H9 (cell line): ENCODE measurements at regions not wholly inside any gene's neighbourhood (a gene's known extent, or its start where the extent isn't known, plus 50 kb on each side); places are given as distances from the start of the nearest gene placed in this dataset.

Source experiments
- DNase-seq: peaks from one replicate; pipeline ENCODE4 v3.0.0-alpha.2; 2017
- H2AFZ ChIP-seq: one replicate; pipeline ENCODE4 v1.6.1; 2013; ENCODE audit warnings: mild to moderate bottlenecking, low read length, control low read depth, moderate library complexity
- H2AK5ac ChIP-seq: 2 replicates; pipeline ENCODE4 v1.6.1; 2013; ENCODE audit warnings: low read length, control low read depth, mixed read lengths; ENCODE audit not compliant: insufficient read length
- H2BK120ac ChIP-seq: one replicate; pipeline ENCODE4 v1.6.1; 2013; ENCODE audit warnings: low read depth, mild to moderate bottlenecking, low read length, control low read depth, inconsistent platforms; ENCODE audit not compliant: poor library complexity, severe bottlenecking
- H2BK12ac ChIP-seq: 2 replicates; pipeline ENCODE4 v1.6.1; 2013; ENCODE audit warnings: low read length, control low read depth, mixed read lengths, low read depth; ENCODE audit not compliant: insufficient read length
- H2BK15ac ChIP-seq: 2 replicates; pipeline ENCODE4 v1.6.1; 2013; ENCODE audit warnings: low read depth, low read length, control low read depth
- H2BK20ac ChIP-seq: one replicate; pipeline ENCODE4 v1.6.1; 2013; ENCODE audit warnings: low read depth, mild to moderate bottlenecking, low read length, control low read depth, inconsistent platforms; ENCODE audit not compliant: poor library complexity, severe bottlenecking
- H2BK5ac ChIP-seq: 2 replicates; pipeline ENCODE4 v1.6.1; 2013; ENCODE audit warnings: low read length, control low read depth, mixed read lengths; ENCODE audit not compliant: insufficient read length
- H3K14ac ChIP-seq: 2 replicates; pipeline ENCODE4 v1.6.1; 2013; ENCODE audit warnings: low read length, control low read depth; ENCODE audit not compliant: insufficient read depth
- H3K18ac ChIP-seq: 2 replicates; pipeline ENCODE4 v1.6.1; 2013; ENCODE audit warnings: low read depth, mild to moderate bottlenecking, mixed read lengths, low read length, control low read depth; ENCODE audit not compliant: insufficient read length
- H3K23ac ChIP-seq: 2 replicates; pipeline ENCODE4 v1.6.1; 2013; ENCODE audit warnings: low read length, control low read depth, mixed read lengths, low read depth; ENCODE audit not compliant: insufficient read length
- H3K23me2 ChIP-seq: 2 replicates; pipeline ENCODE4 v1.6.1; 2013; ENCODE audit warnings: low read depth, mild to moderate bottlenecking, mixed read lengths, low read length, control low read depth; ENCODE audit not compliant: insufficient read length, poor library complexity, severe bottlenecking
- H3K27ac ChIP-seq: 2 replicates; pipeline ENCODE4 v1.5.1; 2013; ENCODE audit warnings: low read length, control low read depth, mixed read lengths, low read depth; ENCODE audit not compliant: insufficient read length
- H3K27me3 ChIP-seq: 2 replicates; pipeline ENCODE4 v1.6.1; 2013; ENCODE audit warnings: low read length, control low read depth, inconsistent platforms; ENCODE audit not compliant: insufficient read depth
- H3K4ac ChIP-seq: 2 replicates; pipeline ENCODE4 v1.6.1; 2013; ENCODE audit warnings: low read depth, mild to moderate bottlenecking, control low read depth, inconsistent platforms, low read length, moderate library complexity
- H3K4me1 ChIP-seq: 2 replicates; pipeline ENCODE4 v1.6.1; 2013; ENCODE audit warnings: low read length, control low read depth, inconsistent platforms; ENCODE audit not compliant: insufficient read depth
- H3K4me2 ChIP-seq: 2 replicates; pipeline ENCODE4 v1.6.1; 2013; ENCODE audit warnings: low read length, control low read depth, mixed read lengths; ENCODE audit not compliant: insufficient read length, insufficient read depth
- H3K56ac ChIP-seq: 2 replicates; pipeline ENCODE4 v1.6.1; 2013; ENCODE audit warnings: low read depth, mild to moderate bottlenecking, mixed read lengths, low read length, control low read depth; ENCODE audit not compliant: insufficient read length
- H3K79me1 ChIP-seq: 2 replicates; pipeline ENCODE4 v1.6.1; 2013; ENCODE audit warnings: low read depth, mild to moderate bottlenecking, moderate library complexity, low read length, control low read depth, inconsistent platforms; ENCODE audit not compliant: insufficient read depth, poor library complexity, severe bottlenecking
- H3K79me2 ChIP-seq: 2 replicates; pipeline ENCODE4 v1.6.1; 2013; ENCODE audit warnings: low read length, control low read depth, inconsistent platforms; ENCODE audit not compliant: insufficient read depth
- H3K9ac ChIP-seq: 2 replicates; pipeline ENCODE4 v1.6.1; 2013; ENCODE audit warnings: low read length, control low read depth, mixed read lengths; ENCODE audit not compliant: insufficient read length; ENCODE audit errors: extremely low read depth
- H3K9me3 ChIP-seq: one replicate; pipeline ENCODE4 v1.6.1; 2013; ENCODE audit warnings: low read depth, low read length, inconsistent platforms; ENCODE audit not compliant: control insufficient read depth
- H3T11ph ChIP-seq: one replicate; pipeline ENCODE4 v1.6.1; 2013; ENCODE audit warnings: mild to moderate bottlenecking, low read length, control low read depth, inconsistent platforms
- H4K20me1 ChIP-seq: one replicate; pipeline ENCODE4 v1.6.1; 2013; ENCODE audit not compliant: control insufficient read depth, insufficient read length, insufficient read depth
- H4K5ac ChIP-seq: 2 replicates; pipeline ENCODE4 v1.6.1; 2013; ENCODE audit warnings: low read depth, mild to moderate bottlenecking, mixed read lengths, low read length, control low read depth; ENCODE audit not compliant: insufficient read length
- H4K8ac ChIP-seq: replicated peaks from 2 replicates; pipeline ENCODE4 v1.6.1; 2013; ENCODE audit warnings: low read length, control low read depth, mixed read lengths, low read depth; ENCODE audit not compliant: insufficient read length
- H4K91ac ChIP-seq: 2 replicates; pipeline ENCODE4 v1.6.1; 2013; ENCODE audit warnings: low read depth, mild to moderate bottlenecking, moderate library complexity, mixed read lengths, low read length, control low read depth; ENCODE audit not compliant: insufficient read length
- H3K27ac Mint-ChIP-seq, 3 experiments: 2 replicates in 2 of 3; 3 replicates in 1 of 3; pipeline ENCODE4 v1.8.0; 2020 to 2021; ENCODE audit warnings: mixed read lengths in 3 of 3, mild to moderate bottlenecking in 1 of 3, moderate library complexity in 1 of 3
- H3K27me3 Mint-ChIP-seq: 2 replicates; pipeline ENCODE4 v1.8.0; 2021; ENCODE audit warnings: low read depth, mild to moderate bottlenecking, moderate library complexity, mixed read lengths
- H3K36me3 Mint-ChIP-seq, 3 experiments: 2 replicates in 2 of 3; 3 replicates in 1 of 3; pipeline ENCODE4 v1.8.0; 2020 to 2021; ENCODE audit warnings: low read depth in 3 of 3, mixed read lengths in 3 of 3; ENCODE audit not compliant: insufficient read depth in 1 of 3
- H3K4me1 Mint-ChIP-seq, 2 experiments: 2 replicates each; pipeline ENCODE4 v1.8.0; 2020; ENCODE audit warnings: mixed read lengths in 2 of 2
- H3K4me3 Mint-ChIP-seq, 2 experiments: 2 replicates in 1 of 2; 3 replicates in 1 of 2; pipeline ENCODE4 v1.8.0; 2020 to 2021; ENCODE audit warnings: mild to moderate bottlenecking in 2 of 2, mixed read lengths in 2 of 2, moderate library complexity in 1 of 2
- H3K9me3 Mint-ChIP-seq, 2 experiments: 2 replicates in 1 of 2; 3 replicates in 1 of 2; pipeline ENCODE4 v1.8.0; 2020; ENCODE audit warnings: mild to moderate bottlenecking in 2 of 2, mixed read lengths in 2 of 2, moderate library complexity in 1 of 2
- CTCF ChIP-seq: fragments of 200-600 bp; sonication (generic); conservative IDR thresholded peaks from 3 replicates; pipeline ENCODE4 v1.8.0; 2021; ENCODE audit warnings: antibody characterized with exemption, mild to moderate bottlenecking
- WGBS: extraction: QIAGEN DNeasy Blood & Tissue Kit; methylation state at CpG from one replicate; pipeline ENCODE4 v1.1.7; 2013; ENCODE audit warnings: missing lambda C conversion rate, low lambda C conversion rate, mixed read lengths; ENCODE audit not compliant: insufficient read length; ENCODE audit errors: extremely low coverage; 5-methylcytosine and 5-hydroxymethylcytosine counted together

- H3K9me3 Mint-ChIP-seq = no peaks in the 10 kb centered on the region
- Histone ChIP-seq H3K79me1 (no peaks in the 10 kb centered on the region), H3K4me1 (no peaks in the 10 kb centered on the region), H2BK5ac (no peak overlapping the region), H2BK20ac (no peak overlapping the region), H3K27me3 (no peaks in the 10 kb centered on the region), H3K27ac (no peak overlapping the region), H2AK5ac (no peak overlapping the region), H3K18ac (no peak overlapping the region), H2BK120ac (no peak overlapping the region), H2BK12ac (no peak overlapping the region), H4K20me1 (no peaks in the 10 kb centered on the region), H3K4ac (no peak overlapping the region), H3K79me2 (no peaks in the 10 kb centered on the region), H3K4me2 (no peak overlapping the region), H2AFZ (no peak overlapping the region), H3T11ph (no peak overlapping the region), H3K14ac (no peak overlapping the region), H3K9ac (no peak overlapping the region), H4K5ac (no peak overlapping the region), H3K56ac (no peak overlapping the region), H4K91ac (no peak overlapping the region), H3K9me3 (no peaks in the 10 kb centered on the region), H4K8ac (no peak overlapping the region), H3K23me2 (no peaks in the 10 kb centered on the region), H3K23ac (no peak overlapping the region), H2BK15ac (no peak overlapping the region)
- WGBS = no CpG with 5 or more reads among the region's 4 CpGs
- DNase-seq = no peak
- no peak overlapping the region for H3K27ac Mint-ChIP-seq
- no peaks in the 10 kb centered on the region; the same call in 1 of the 2 replicates for H3K27me3 Mint-ChIP-seq
- H3K4me1 Mint-ChIP-seq = no peaks in the 10 kb centered on the region
- no peak overlapping the region for H3K4me3 Mint-ChIP-seq
- no peaks in the 10 kb centered on the region for H3K36me3 Mint-ChIP-seq
- TF ChIP-seq CTCF = no peak
These were observed 282.5 kb upstream of the RASGEF1B start for GRCh38 chr4:81754169-81754568.
